T follicular helper cell (primary cell): ENCODE measurements at regions not wholly inside any gene's neighbourhood (a gene's known extent, or its start where the extent isn't known, plus 50 kb on each side); places are given as distances from the start of the nearest gene placed in this dataset.

ENCODE experiments used
- DNase-seq: peaks from one replicate; pipeline ENCODE4 v3.0.0-alpha.2; 2020; ENCODE audit warnings: low read depth

GRCh38 chr15:39124553-39125171 is 456.2 kb upstream of the THBS1 start:
- DNase-seq = no peak

DNA sequence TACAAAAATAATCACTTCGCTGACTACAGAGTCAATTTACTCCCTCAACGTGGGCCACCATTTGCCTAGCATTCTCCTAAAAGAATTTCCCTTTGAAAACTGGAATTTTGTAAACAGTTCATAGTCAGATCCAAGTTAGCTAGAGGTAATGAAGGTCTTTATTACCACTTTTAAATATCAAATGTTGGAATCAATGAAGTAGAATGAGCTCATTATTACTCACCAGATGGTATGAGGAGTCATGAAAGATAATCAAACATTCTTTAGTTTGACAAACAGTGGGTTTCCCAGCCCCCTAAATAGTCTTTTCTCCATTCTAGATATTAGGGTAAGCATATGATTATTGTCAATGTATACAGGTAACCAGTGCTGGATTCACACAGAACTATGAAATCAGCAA is 455.7 kb upstream of the THBS1 start:
- no peak for DNase-seq

GRCh38 chr15:39125904-39126303 is 455.0 kb upstream of the THBS1 start:
- no peak for DNase-seq

DNA sequence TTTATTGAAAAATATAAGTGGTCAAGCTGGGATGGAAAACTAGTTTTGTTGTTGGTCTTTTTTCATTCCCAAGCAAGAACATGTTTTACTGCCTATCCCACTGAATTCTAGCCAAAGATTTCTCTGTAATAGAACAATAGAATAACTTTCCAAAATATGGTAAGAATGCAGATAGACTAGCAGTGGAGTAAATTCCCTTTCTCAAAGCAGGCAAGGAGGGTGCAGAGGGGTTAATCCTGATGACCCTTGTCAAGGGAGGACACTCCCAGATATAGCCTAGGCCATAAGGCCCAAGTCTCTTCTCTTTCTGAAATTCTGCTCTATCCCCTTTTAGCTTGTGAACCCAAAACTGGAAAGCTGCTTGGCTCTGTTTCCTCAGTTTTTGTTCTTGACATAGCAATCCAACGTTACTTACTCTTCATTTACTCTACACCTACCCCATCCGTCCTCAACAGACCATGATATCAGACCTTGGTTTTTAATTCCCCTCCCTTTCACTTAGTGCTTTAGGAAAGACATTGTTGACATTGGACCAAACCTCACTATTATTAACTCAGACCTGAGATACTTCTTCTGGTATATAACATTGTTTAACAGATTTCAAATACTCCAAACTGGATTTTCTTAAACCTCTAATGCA is 453.6 kb upstream of the THBS1 start:
- no peak for DNase-seq

DNA sequence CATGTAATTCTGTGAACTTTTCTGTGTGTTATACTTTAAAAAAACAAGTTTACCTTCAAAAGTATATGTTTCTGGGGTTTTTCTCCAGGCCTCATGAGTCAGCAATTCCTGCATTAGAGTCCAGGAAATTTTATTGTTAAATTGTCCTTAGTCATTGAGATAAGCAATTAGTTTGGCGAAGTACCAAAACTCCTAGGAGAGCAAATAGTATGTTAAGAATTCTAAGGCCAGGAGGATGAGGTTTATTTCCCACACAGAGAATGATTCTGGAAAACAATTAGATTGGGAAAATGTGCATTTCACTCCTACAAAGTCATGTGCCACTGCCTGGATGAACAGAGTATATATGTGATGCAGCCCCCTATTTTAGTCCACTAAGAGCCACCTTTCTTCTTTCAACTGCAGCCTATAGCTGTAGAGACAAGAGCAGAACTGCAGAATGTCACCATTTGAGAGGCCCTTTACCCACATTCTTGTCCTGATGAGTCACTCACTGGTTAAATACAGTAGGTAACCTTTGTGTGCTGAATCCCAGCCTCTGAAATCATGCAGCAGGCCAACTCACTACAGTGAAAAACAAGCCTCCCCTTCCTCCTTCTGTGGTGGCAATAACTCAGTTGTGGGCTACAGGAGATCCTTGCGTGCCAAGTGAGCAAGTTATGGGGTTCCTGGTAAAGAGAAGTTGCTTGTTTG is 452.8 kb upstream of the THBS1 start:
- DNase-seq = no peak

- no peak for DNase-seq
These were observed 452.1 kb upstream of the THBS1 start for GRCh38 chr15:39128746-39129145.

DNA sequence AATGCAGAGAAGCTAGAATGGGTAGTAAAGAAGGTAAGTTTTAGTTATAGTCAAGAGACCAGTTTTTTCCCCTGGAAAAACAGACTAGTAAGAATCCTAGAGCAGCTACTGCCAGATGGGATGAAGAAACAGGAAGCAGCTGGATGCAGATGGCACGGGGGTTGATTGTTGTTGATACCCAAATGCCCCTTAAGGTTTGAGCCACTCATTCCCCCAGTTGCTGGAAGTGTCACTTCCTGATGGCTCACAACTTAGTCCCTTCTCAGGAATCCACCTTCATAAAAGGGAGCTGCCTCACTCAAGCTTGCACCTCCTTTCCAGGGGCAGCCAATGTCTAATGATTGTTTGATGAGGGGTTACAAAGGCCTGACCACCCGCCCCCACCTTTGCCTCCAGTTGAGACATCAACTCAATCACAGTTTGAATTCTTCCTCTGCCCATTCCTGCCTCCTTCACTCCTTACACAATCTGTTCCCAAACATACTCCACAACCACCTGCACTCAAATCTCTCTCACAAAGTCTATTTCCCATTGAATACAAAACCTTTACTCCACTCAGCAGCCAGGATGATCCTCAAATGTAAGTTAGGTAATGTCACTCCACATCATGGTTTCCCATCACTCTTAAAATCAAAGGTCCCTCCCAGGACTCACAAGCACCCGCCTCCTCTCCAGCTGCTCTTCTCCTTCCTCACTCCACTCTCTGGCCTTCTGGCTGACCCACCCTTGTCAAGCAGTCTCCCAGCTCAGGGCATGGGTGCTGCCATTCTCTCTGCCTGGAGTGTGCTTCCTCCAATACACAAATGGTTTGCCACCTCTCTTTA is 450.1 kb upstream of the THBS1 start:
- DNase-seq = no peak

- DNase-seq = no peak
These were observed 449.3 kb upstream of the THBS1 start for GRCh38 chr15:39131609-39132008.

DNA sequence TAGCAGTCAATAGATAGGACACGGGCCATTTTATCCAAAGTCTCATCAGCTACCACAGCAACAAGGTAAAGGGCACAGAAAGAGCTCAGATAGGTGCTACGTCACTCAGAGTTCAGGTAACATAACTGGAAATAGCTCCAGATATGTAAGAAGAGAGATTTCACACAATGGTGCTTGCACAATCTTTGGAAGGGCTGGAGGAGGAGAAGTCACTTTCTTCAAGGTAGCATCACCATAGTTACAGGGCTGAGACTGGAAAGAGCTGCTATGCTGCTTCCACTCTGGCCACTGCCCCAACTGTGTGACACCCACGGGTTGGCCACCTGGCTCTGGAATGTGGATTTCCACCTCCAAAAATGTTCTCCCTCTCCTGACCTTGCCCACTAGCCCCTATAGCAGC is 448.8 kb upstream of the THBS1 start:
- no peak for DNase-seq

- DNase-seq = no peak
These were observed 447.8 kb upstream of the THBS1 start for GRCh38 chr15:39132954-39133600.

DNA sequence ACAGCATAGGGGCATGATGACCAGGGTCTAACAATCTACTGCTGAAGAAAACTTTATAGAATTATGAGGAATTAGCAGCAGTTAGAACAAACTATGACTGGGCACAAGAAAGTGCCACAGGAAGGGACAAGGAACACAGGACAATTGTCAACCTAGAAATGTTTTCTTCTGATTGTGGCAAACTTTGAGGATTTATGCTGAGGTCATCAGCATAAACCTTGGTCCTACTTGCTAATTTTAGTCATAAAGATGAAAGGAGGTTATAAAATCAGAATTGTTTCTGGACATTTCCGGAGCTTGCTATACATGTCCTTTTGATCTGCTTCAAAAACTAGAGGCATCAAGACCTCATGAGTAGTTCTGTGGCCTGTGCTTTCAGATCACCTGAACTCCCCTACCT is 446.6 kb upstream of the THBS1 start:
- DNase-seq = no peak

DNA sequence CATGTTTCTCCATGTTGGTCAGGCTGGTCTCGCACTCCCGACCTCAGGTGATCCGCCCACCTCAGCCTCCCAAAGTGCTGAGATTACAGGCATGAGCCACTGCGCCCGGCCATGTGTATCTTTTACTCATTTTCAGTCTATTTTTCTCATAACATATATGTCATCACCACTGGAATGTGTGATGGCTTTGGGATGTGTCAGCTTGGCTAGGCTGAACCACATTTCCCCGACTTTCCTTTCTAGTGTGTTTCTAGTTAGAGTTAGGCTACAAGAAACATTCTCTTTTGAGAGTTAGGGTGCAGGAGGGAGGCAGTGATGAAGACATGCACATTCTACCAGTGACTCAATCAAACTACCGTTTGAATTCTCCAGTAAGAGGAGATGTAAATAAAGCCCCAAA is 444.9 kb upstream of the THBS1 start:
- no peak for DNase-seq

DNA sequence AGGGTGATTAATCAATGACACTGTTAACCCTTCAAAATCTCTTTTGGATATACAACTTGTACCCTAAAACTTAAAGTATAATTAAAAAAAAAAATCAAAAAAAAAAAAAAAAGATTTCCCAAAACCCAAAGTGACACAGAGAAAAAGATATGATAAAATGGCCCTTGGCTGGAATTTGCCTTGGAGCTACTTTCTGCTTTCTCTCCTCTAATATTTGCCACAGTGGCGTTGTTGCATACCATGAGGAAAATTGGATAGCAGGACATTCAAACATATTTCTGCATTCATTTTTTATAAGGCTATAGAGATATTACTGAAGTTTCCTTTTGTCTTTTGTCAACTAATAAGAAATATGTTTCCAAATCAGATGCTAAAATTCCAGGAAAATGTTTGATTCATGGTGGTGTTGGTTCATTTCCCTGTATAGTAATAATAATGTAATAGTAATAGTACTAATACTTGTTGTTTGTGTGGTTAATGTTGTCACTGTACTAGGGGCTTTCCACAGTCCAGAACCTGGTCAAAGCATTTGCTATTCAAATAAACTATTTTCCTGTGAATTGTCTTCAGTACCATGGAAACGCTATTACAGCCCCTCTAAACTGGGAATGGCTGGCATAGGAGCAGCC is 441.3 kb upstream of the THBS1 start:
- DNase-seq = no peak

DNA sequence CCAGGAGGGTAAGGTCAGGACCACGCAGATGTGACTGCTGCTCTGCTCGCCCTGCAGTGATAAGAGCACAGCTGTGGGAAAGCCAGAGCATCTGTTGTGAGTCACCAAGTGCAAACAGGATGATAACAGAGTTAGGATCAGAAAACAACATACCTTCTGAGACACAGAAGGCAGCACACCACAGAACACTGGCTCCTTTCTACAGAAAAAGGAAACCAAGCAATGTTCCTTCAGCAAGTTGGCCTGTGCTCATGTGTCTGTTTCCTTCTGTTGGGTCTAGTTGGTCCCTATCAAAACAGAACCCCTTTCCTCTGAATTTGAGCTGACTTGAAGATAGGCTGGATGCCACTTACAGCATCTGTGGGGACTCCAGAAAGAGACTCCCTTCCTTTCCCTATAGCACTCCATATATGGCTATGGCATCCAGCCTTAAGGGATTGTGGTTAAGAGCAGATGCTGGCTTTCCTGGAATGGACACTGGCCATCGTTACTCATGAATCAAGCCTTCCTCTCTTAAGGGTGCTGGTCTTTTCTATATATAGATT is 440.7 kb upstream of the THBS1 start:
- no peak for DNase-seq

GRCh38 chr15:39142500-39142899 is 438.4 kb upstream of the THBS1 start:
- DNase-seq = no peak

DNA sequence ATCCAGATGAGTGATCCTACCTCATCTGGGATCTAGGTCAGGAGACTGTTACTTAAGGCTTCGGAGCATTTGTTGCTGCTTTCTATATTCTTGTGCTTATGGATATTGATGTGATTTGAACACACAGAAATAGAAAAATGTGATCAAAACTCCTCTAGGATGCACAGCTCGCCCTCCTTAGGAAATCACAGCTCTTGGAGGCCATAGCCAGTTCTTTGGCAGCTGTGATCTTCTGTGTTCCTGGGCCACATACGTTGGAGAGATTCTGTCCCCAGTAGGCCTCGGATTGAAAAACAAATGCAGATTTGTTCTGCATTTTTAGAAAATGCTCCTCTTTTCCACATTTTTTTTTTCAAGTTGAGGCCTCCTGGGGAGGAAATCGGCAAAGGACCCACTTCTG is 437.4 kb upstream of the THBS1 start:
- DNase-seq = no peak

DNA sequence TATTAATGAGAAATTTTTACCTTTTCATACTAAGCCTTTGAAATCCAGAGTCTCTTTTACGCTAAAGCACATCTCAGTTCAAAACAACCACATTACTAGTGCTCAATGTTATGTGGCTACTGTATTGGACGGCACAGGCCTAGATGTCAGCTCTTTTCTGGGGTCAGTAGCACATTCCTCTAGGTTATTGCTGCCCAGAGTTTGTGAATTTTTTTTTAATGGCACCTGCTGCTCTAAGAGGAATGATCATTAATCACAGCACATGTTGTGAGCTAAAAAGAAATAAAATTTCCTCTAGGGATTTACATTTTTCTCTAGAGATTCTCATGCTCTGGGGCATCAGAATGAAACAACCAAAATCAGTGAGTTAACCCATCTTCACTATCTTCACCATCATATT is 436.8 kb upstream of the THBS1 start:
- no peak for DNase-seq

- DNase-seq = no peak
These were observed 436.0 kb upstream of the THBS1 start for GRCh38 chr15:39144613-39145499.

DNA sequence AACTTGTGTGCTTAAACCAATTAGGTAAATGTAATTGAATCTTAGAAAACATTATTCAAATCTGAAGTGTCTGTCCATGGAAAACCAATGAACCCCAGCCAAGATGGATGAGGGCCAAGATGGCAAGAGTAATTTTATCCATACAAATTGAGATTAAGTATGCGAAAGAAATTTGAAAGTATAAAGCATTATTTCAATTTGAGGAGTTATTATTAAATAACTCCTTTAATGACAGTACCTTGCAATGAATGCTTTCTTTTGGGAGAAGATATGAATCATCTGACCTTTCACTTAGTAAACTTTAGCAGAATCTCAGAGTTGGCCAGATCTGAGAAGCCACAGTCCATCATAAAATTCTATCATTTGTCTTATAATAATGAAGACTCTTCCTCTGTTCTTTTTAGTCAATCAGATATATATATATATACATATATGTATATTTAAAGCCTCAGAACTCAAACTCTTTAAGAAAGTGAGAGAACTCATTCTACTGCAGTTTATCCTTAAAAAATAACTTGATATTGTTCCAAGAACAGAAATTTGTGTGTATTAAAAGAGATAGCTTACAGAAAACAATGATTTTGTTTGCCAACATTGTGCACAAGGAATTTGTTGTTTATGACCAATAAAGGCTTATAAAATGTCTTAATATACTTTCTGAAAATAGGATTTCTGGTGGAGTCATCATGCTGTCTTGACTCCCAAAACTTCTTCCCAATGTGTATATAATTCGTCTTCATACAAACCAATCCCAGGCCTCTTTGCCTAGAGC is 434.8 kb upstream of the THBS1 start:
- DNase-seq = no peak
